ENCODE measurements at regions not wholly inside any gene's neighbourhood (a gene's known extent, or its start where the extent isn't known, plus 50 kb on each side); places are given as distances from the start of the nearest gene placed in this dataset.
"Not testable (repeated sequence)": the region's sequence is repeated elsewhere in the genome, so short reads cannot be mapped to it uniquely, and the experiment has no call there.

GRCh38 chr13:50139435-50139934 lies 124.2 kb downstream of the KCNRG start:
- not testable (repeated sequence) for TF ChIP-seq CTCF (IDR thresholded peaks at IDR 0.05; ENCODE audit: borderline replicate concordance, extremely low read depth, low read length, poor library complexity, severe bottlenecking); EZH2 (IDR thresholded peaks at IDR 0.05; ENCODE audit: borderline replicate concordance, low read depth, low read length, severe bottlenecking)
